Calu3 (cell line): ENCODE measurements at regions not wholly inside any gene's neighbourhood (a gene's known extent, or its start where the extent isn't known, plus 50 kb on each side); places are given as distances from the start of the nearest gene placed in this dataset.

Source experiments
- BruUV-seq: library from RNA; stranded (reverse); fragments of 400-500 nt; replicated peaks from 2 replicates; lab custom pipeline; 2021; lab: Mats Ljungman, UMichigan
- CTCF ChIA-PET: fragments of 300-600 bp; sonication (Branson Sonifier 250); formaldehyde crosslinking; loops from one replicate; lab custom pipeline; 2022; ENCODE audit warnings: antibody characterized with exemption; lab: Charles Lee
- DNase-seq: peaks from one replicate; pipeline ENCODE4 v3.0.0; 2022
- H3K27ac Mint-ChIP-seq: one replicate; pipeline ENCODE4 v1.8.0; 2022; ENCODE audit warnings: mixed read lengths; ENCODE audit not compliant: unreplicated experiment
- H3K27me3 Mint-ChIP-seq: one replicate; pipeline ENCODE4 v1.8.0; 2022; ENCODE audit warnings: mixed read lengths; ENCODE audit not compliant: unreplicated experiment
- H3K36me3 Mint-ChIP-seq: one replicate; pipeline ENCODE4 v1.8.0; 2022; ENCODE audit warnings: mild to moderate bottlenecking, moderate library complexity, mixed read lengths; ENCODE audit not compliant: insufficient read depth, unreplicated experiment
- H3K4me1 Mint-ChIP-seq: one replicate; pipeline ENCODE4 v1.8.0; 2022; ENCODE audit warnings: mild to moderate bottlenecking, low read depth, mixed read lengths; ENCODE audit not compliant: unreplicated experiment
- H3K4me3 Mint-ChIP-seq: one replicate; pipeline ENCODE4 v1.8.0; 2022; ENCODE audit warnings: mild to moderate bottlenecking, low read depth, moderate library complexity, mixed read lengths; ENCODE audit not compliant: unreplicated experiment
- H3K9me3 Mint-ChIP-seq: one replicate; pipeline ENCODE4 v1.8.0; 2022; ENCODE audit warnings: low read depth, mixed read lengths; ENCODE audit not compliant: unreplicated experiment
- intact Hi-C: fragments of 100-400 bp; cut with micrococcal nuclease; formaldehyde crosslinking; loops from one replicate; pipeline ENCODE4 v1.10.0; 2022; ENCODE audit not compliant: unreplicated experiment
- TF ChIP-seq, protein P1 (sequence below): fragments of 200-600 bp; IDR thresholded peaks from one replicate; pipeline ENCODE4 v1.8.0; 2022; ENCODE audit warnings: antibody characterized with exemption; ENCODE audit not compliant: unreplicated experiment

DNA sequence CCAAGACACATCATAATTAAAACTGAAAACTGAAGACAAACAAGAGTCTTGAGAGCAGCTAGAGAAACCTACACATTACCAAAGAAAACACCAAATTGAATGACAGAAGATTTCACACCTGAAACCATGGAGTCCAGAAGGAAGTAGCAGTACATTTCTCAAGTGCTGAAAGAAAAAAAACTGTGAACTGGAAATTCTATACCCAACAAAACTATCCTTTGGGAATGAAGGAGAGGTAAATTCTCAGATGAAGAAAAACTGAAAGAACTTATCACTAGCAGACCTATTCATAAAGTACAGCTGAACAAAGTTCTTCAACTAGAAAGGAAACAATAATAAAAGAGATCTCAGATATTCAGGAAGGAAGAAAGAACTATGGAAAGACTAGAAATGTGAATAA is 198.7 kb upstream of the ZNF507 start:
- CTCF ChIA-PET, result no interaction called here
- H3K36me3 Mint-ChIP-seq, result no peaks in the 10 kb centered on the region
- H3K27ac Mint-ChIP-seq, result no peak overlapping the region
- BruUV-seq, result no TSS peak
- TF ChIP-seq, protein P1, sequence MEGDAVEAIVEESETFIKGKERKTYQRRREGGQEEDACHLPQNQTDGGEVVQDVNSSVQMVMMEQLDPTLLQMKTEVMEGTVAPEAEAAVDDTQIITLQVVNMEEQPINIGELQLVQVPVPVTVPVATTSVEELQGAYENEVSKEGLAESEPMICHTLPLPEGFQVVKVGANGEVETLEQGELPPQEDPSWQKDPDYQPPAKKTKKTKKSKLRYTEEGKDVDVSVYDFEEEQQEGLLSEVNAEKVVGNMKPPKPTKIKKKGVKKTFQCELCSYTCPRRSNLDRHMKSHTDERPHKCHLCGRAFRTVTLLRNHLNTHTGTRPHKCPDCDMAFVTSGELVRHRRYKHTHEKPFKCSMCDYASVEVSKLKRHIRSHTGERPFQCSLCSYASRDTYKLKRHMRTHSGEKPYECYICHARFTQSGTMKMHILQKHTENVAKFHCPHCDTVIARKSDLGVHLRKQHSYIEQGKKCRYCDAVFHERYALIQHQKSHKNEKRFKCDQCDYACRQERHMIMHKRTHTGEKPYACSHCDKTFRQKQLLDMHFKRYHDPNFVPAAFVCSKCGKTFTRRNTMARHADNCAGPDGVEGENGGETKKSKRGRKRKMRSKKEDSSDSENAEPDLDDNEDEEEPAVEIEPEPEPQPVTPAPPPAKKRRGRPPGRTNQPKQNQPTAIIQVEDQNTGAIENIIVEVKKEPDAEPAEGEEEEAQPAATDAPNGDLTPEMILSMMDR, result no peak
- H3K4me1 Mint-ChIP-seq, result no peaks in the 10 kb centered on the region
- intact Hi-C loops, result no loop called here
- H3K9me3 Mint-ChIP-seq, result peaks cover 27% of the 10 kb centered on the region
- no peak overlapping the region for H3K4me3 Mint-ChIP-seq
- DNase-seq, result no peak
- H3K27me3 Mint-ChIP-seq, result no peaks in the 10 kb centered on the region

DNA sequence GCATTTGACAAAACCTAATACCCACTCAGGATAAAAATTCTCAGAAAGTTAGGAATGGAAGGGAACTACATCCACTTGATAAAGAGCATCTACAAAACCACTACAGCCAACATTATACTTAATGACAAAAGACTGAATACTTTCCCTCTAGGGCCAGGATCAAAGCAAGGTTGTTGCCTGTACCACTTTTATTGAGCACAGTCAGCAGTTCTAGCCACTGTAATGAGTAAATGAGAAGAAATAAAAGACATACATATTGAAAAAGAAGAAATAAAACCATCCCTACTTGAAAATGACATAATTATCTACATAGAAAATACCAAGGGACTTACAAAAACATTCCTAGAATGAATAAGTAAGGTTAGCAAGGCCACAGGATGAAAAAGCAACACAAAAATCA is 194.8 kb upstream of the ZNF507 start:
- intact Hi-C loops, result no loop called here
- Mint-ChIP-seq H3K4me1 (no peaks in the 10 kb centered on the region), H3K4me3 (no peak overlapping the region), H3K27ac (no peak overlapping the region), H3K9me3 (peaks cover 35% of the 10 kb centered on the region), H3K36me3 (no peaks in the 10 kb centered on the region), H3K27me3 (no peaks in the 10 kb centered on the region)
- CTCF ChIA-PET, result no interaction called here
- no TSS peak for BruUV-seq
- TF ChIP-seq, protein P1, result no peak
- no peak for DNase-seq

DNA sequence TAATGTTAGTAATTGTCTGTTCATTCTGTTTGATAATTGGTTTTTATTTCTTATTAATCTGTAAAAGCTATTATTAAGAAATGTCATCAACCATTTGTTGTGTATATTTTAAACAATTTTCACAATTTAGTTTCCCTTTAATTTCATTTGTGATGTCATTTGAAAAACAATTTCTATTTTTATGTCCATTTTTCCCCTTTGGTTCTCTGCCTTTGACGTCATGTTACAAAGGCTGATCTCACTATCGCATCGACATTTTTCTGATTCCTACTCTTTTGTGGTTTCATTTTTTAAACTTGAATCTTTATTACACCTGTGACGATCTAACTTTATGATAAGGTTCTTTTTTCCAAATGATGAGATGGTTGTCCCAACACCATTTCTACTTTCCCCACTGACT is 191.0 kb upstream of the ZNF507 start:
- Mint-ChIP-seq H3K27me3 (no peaks in the 10 kb centered on the region), H3K4me3 (no peak overlapping the region), H3K36me3 (no peaks in the 10 kb centered on the region), H3K27ac (no peak overlapping the region), H3K4me1 (no peaks in the 10 kb centered on the region), H3K9me3 (peaks cover 22% of the 10 kb centered on the region)
- intact Hi-C loops, result no loop called here
- TF ChIP-seq, protein P1, result no peak
- BruUV-seq, result no TSS peak
- no peak for DNase-seq
- CTCF ChIA-PET, result interaction anchor here (0.6 kb wide), 1 partner anchor 409 kb away, joined by 4 read pairs; no protein-coding TSS in a partner anchor

DNA sequence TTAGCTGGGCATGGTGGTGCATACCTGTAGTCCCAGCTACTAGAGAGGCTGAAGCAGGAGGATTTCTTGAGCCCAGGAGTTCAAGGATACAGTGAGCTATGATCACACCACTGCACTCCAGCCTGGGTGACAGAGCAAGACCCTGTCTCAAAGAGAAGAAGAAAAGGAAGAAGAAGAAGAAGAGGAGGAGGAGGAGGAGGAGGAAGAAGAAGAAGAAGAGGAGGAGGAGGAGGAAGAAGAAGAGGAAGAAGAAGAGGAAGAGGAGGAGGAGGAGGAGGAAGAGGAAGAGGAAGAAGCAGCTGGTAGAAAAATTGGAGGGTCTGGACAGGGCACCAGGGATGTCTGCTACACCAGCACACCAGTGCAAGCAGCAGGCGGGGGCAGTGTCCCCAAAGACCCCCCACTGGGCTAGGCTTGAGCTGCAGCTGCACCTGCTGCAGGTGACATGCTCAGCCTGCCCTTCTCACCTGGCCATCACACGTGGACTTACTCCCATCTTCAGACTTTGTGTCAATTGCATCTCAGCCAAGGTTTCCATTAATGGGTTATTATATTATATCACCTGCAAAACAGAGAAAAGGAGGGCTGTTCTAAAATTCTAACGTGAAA is 180.9 kb upstream of the ZNF507 start:
- no peak overlapping the region for H3K4me3 Mint-ChIP-seq
- no peaks in the 10 kb centered on the region for H3K4me1 Mint-ChIP-seq
- H3K27me3 Mint-ChIP-seq, result peaks cover 10% of the 10 kb centered on the region
- no peak for DNase-seq
- CTCF ChIA-PET, result interaction anchor here (0.6 kb wide), 2 partner anchors 8 to 30 kb away, joined by 5 to 7 read pairs; no protein-coding TSS in a partner anchor
- H3K36me3 Mint-ChIP-seq, result no peaks in the 10 kb centered on the region
- no peak overlapping the region for H3K27ac Mint-ChIP-seq
- BruUV-seq, result no TSS peak
- intact Hi-C loops, result no loop called here
- TF ChIP-seq, protein P1, result no peak
- peaks cover 9% of the 10 kb centered on the region for H3K9me3 Mint-ChIP-seq
